SKM-1 (cell line): ENCODE measurements at regions not wholly inside any gene's neighbourhood (a gene's known extent, or its start where the extent isn't known, plus 50 kb on each side); places are given as distances from the start of the nearest gene placed in this dataset.
"Not testable (repeated sequence)": the region's sequence is repeated elsewhere in the genome, so short reads cannot be mapped to it uniquely, and the experiment has no call there.

Source experiments
- DNase-seq: peaks from one replicate; lab custom pipeline; 2025; ENCODE audit not compliant: unreplicated experiment; lab: John Stamatoyannopoulos, UW

DNA sequence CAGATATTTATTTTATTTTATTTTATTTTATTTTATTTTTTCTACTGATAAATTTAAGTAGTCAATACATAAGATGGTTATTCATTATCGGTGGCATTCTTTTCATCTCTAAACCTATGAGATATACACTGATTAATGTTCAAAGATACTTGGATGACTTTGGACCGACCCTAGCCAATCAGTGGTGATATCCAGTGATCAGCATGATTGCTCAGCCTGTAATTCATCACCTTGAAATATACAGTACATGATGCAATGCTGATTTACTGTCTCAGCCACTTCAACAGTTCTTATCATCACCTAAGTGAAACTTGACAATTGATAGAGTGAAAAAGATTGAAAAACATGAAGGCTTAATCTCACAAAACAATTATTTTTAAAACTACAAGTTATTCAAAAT lies 1651.0 kb downstream of the REEP3 start:
- no peak for DNase-seq

- DNase-seq, result no peak
These were observed 1655.8 kb downstream of the REEP3 start for GRCh38 chr10:65176994-65177393.

DNA sequence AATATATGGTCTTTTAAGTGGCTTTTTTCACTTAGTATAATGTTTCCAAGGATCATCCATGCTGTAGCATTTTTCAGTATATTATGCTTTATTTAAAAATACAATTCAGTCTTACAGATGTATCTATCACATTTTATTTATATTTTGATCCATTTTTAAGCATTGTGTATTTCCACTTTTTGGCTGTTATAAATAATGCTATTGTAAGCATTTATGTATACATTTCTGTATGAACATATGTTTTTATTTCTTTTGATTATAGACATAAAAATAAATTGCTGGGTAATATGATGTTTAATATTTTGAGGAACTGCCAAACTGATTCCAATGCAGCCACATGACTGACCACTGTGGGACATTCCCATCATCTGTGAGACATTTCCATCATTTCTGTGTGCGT lies 1662.0 kb downstream of the REEP3 start:
- DNase-seq, result no peak

DNA sequence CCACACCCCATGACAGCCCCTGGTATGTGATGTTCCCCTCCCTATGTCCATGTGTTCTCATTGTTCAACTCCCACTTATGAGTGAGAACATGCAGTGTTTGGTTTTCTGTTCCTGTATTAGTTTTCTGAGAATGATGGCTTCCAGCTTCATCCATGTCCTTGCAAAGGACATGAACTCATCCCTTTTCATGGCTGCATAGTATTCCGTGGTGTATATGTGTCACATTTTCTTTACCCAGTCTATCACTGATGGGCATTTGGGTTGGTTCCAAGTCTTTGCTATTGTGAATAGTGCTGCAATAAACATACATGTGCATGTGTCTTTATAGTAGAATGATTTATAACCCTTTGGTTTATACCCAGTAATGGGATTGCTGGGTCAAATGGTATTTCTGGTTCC lies 1665.5 kb downstream of the REEP3 start:
- DNase-seq, result not testable (repeated sequence)

- DNase-seq, result no peak
These were observed 1672.9 kb downstream of the REEP3 start for GRCh38 chr10:65194126-65194525.

DNA sequence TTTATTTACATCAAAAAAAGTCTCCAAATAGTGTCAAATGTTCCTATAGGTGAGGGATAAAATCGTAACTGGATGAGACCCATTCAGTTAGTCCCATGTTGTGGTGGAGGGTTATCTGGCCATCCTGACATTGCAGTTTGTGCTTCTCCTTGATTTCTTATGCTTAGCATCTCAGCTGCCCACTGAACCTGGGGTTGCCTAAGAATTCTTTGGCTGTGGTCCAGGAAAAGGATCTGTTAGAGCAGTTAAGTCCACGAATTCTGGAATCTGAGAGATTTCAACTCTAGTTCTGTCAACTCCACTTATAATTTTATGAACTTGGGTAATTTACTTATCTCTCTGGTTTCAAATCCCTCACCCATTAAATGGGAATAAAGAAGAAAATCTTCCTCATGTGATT lies 1673.4 kb downstream of the REEP3 start:
- DNase-seq, result no peak

GRCh38 chr10:65196111-65196510 lies 1674.9 kb downstream of the REEP3 start:
- DNase-seq, result no peak

- no peak for DNase-seq
These were observed 1676.7 kb downstream of the REEP3 start for GRCh38 chr10:65197935-65198334.

DNA sequence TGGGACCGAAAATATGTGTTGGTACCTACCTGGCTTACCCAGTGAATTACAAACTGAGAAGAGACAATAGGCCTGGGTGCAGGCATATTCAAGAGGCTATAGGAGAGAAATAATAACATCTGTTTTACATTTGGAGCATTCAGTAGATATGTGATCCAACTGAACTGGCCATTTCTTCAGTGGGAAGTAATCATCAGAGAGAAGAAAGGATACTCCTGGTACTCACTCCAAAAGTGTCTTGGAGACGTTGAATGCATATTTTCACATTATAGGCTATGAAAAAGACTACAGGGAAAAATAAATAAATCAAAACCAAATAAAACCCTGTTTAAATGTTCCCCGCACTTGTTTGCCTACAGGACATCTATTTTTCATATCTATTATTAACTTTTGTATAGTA lies 1680.3 kb downstream of the REEP3 start:
- no peak for DNase-seq

GRCh38 chr10:65204999-65205398 lies 1683.8 kb downstream of the REEP3 start:
- DNase-seq, result no peak

- DNase-seq, result no peak
These were observed 1692.0 kb downstream of the REEP3 start for GRCh38 chr10:65213170-65213569.

DNA sequence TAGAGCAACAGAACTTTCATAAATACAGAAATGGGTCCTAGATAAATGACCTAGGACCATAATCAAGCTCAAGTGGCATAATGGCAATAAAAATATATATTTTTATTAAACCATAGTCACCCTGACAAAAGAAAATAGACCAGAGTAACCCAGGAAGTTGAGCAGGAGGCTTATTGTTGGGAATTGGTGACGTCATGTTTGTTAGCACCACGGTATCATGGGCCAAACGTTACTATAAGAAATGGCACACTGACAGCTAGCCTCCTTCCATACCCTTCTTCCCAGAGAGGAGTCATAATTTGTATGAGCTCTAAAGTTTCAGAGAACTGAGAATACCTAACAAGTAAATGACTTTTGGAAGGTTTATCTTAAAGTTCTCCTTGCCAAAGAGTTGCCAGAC lies 1698.2 kb downstream of the REEP3 start:
- no peak for DNase-seq

DNA sequence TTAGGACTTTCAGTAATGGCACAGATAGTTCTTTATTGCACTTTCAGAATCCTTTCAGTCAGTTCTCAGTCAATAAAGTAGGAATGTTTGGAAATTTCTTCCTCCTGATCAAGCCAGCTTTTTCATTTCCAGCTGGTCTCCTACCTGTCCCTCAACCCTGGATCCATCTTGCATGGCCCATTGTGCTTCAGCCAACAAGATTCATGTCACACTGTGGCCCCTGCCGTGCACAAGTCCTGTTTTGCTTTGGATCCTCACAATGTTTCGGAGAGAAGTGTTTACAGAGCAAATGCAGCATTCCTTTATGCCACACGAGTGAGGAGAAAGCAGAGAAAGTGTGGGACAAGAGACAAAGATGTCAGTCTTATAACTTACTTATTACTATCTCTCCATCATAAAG lies 1694.7 kb upstream of the LRRTM3 start:
- DNase-seq, result no peak

DNA sequence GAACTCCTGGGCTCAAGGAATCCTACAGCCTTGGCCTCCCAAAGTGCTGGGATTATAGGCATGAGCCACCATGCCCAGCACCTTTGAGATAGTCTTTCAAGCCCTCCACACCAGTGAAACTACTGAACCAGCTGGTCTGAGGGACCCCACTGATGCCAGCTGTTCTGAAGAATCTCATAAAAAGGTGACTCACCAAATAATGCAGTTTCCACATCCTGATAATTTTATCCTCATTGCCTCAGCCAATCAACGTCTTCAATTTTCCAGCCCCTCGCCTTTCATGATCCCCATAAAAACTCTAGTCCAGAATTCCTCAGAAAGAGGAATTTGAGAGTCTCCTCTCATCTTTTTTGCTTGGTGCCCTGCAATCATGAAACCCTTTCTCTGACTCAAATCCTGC lies 1691.6 kb upstream of the LRRTM3 start:
- DNase-seq, result no peak

DNA sequence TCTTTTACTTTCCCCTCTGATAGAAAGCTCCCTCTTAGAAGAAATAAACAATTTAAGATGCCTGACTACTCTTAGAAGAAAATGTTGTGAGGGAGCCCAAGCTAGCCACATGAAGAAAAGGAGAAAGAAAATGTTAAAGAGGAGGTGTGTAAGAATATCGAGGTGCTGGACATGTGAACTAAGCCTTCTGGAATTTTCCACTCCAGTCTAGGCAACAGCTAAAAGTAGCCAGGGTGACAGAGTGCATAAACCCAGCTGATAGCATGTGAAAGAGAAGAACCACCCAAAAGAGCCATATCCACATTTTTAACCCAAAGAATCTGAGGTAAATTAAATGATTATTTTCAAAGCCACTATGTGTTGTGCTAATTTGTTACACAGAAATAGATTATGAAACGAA lies 1690.6 kb upstream of the LRRTM3 start:
- DNase-seq, result no peak

GRCh38 chr10:65235846-65236245 lies 1690.0 kb upstream of the LRRTM3 start:
- DNase-seq, result no peak

DNA sequence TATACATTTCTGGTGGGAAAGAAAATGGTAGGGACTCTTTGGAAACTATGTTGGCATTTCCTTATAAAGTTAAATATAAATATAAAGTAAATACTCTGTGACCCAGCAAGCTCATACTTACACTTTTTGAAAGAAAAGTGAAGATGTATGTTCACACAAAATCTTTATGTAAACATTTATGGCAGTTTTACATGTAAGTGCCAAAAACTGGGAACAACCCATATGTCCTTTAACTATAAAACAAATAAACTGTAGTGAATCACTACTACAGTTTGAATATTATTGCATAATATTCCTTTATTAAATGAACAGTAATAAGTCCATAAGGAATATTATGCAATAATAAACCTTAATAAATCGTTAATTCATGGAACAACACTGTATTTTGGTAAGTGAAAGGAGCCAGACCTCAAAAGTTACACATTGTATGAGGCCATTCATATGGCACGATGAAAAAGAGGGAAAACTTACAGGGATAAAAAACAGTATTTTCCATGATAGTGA lies 1660.3 kb upstream of the LRRTM3 start:
- no peak for DNase-seq

DNA sequence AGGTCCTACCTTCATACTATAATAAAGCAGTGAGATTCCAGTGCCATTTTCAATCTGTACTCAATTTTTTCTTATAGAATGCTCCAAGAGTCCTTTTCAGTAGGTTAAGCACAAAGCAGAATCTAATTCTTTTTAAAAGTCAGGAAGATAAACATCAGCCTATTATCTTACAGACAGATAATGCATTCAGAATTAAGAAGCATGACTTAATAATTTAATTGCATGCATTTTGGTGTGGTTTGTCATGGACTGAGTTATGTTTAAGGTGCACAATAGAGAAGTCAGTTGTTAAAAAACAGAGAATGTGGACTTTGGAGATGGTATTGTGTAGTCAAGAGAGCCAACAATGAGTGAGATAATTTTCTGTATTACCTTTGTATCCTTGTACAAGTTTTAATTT lies 1656.3 kb upstream of the LRRTM3 start:
- not testable (repeated sequence) for DNase-seq

DNA sequence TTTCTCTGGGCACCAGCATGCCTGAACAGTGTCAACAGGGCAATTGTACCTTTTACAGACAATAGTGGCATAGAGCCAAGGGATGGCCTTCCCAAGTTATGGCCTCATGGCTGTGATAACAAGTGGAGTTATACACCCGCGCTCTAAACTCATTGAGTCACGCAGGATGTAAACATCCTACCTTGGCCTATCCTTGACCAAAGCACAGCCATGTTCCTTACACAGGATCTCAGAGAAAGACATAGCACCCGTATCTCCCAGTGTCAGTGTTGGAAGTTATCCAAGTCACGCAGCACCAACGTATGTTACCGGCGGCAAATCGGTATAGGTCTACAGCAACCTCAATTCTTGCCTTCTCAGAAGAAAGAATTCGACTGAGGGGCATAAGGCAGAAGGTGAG lies 1654.9 kb upstream of the LRRTM3 start:
- no peak for DNase-seq

- DNase-seq, result no peak
These were observed 1652.7 kb upstream of the LRRTM3 start for GRCh38 chr10:65273115-65273514.

DNA sequence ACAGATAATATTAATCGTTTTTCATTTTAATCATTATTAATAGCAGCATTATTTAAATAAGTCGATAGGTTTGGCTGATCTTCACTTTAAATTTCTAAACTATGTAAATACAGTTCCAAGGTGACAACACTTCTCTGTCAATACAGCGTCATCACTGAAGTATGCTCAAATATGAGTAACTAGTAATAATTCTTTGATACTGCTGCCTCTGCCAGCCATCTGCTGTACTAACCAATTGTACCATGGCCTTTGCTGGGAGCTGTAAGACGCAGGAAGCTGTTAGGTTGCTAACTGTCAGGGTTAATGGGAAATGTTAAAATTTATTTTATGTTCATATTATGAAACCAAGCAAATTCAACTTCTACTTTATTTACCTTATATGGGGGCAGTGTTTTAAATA lies 1650.5 kb upstream of the LRRTM3 start:
- DNase-seq, result no peak

- no peak for DNase-seq
These were observed 1641.3 kb upstream of the LRRTM3 start for GRCh38 chr10:65284495-65285041.

DNA sequence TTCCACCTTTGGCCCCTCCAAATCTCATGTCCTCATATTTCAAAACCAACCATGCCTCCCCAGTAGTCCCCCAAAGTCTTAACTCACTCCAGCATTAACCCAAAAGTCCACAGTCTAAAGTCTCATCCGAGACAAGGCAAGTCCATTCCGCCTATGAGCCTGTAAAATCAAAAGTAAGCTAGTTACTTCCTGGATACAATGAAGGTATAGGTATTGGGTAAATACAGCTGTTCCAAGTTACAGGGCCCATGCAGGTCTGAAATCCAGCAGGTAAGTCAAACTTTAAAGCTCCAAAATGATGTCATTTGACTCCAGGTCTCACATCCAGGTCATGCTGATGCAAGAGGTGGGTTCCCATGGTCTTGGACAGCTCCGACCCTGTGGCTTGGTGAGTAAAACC lies 1640.1 kb upstream of the LRRTM3 start:
- DNase-seq, result not testable (repeated sequence)

DNA sequence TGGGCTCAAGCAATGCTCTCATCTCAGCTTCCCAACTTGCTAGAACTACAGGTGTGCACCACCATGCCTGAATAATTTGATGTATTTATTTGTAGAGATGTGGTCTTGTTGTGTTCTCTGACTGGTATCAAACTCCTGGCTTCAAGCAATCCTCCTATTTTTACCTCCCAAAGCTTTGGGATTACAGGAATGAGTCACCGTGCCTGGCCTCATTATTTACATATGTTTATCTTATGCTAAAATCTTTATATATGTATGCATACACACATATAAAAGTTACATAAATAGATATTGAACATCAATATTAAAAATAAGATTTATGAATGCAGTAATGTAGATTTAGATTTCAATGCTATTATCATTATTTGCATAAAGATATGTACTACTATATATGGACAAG lies 1634.5 kb upstream of the LRRTM3 start:
- no peak for DNase-seq
